ENCODE measurements at regions not wholly inside any gene's neighbourhood (a gene's known extent, or its start where the extent isn't known, plus 50 kb on each side); places are given as distances from the start of the nearest gene placed in this dataset.

DNA sequence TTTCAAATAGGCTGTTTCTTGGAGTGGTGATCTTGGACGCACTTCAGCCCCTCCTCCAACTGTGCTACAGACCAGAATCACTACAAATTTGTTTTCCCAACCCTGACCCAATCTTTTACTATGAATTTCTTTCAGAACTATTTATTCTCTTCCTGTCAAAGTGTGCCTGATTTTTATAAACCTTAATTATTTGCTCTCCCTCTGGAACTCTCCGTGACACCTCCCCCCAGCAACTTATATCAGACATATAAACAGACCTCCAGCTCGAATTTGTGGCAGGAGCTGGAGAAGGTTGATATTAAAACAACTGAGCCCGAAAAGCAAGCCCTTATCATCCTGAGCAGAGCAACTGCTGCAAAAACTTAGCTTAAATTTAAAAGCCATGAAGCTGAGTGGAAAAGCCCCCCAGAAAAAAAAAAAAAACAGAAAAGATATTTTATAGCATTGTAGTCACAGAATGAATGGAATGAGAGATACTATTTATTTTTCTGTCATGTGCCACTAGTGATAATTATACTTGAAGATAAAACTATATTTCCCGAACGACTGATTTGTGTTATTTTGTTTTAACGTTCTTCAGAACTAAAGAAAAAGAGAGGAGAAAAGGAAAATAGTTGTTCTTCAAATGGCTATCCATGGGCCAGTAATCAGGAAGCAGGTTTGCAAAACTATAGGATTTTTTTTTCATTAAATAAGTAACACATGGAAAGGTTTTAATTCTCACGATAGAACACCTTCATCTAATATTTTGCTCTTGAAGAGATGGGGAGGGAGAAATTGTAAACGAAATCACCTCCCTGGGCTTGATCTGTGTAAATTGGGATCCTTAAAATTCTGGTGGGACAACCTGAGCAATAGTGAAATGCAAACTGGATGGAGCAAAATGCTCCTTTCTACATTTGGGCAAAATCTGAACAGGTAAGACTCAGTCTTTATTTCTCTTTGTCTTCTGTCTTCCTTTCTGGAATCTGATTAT lies 80.8 kb downstream of the NR2F2 start:
- no peak overlapping the region for H3K27ac ChIP-seq (ENCODE audit: low read length)
- no peaks in the 10 kb centered on the region for H3K79me2 ChIP-seq (ENCODE audit: low read length)
- H3K27me3 ChIP-seq (replicated peaks; ENCODE audit: insufficient read depth, low read length), result no peaks in the 10 kb centered on the region

DNA sequence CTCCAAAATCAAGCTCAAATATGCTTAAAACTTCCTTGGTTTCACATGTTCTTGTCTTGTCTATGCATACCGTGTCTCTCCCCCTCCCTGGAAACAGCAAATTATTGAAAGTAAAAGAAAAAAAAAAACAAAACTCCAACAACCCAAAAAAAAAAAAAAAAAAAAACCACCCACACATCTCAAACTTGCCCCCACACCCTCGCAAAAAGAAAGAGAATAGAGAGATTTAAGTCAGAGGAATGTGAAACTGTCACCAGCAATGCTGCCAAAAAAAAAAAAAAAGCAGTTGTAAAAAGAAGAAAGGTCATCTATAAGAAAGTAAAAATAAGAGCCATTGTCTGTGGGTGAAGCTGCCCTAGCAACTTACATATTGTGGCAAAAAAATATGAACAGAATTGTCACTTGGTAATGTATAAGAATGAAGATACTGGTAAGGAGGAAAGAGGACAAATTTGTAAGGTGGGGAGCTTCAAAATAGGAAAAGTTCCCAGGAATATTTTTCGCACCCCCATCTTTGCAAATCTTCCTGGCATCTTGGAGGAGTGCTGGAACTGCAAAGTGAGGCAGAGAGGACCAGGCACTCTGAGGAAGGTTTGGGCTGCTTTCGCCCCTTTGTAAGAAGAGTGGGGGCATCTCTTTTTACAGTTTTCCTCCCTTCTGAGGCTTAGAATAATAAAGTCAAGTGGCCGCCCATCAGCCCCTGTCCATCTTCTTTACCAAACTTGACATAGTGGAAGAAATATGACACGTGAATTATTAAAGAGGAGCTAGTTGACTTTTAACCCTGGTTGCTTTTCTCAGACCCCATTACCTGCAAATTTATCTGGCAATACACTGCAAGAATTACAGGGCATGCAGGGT lies 81.8 kb downstream of the NR2F2 start:
- Histone ChIP-seq H3K4me3 (ENCODE audit: low read length) (no peak overlapping the region), H3F3A (ENCODE audit: insufficient read depth, low read length) (no peaks in the 10 kb centered on the region), H2AFZ (ENCODE audit: low read length) (no peak overlapping the region), H3K79me2 (ENCODE audit: low read length) (no peaks in the 10 kb centered on the region), H4K20me1 (ENCODE audit: insufficient read depth, low read length) (no peaks in the 10 kb centered on the region), H3K9ac (ENCODE audit: low read length) (no peak overlapping the region), H3K27me3 (replicated peaks; ENCODE audit: insufficient read depth, low read length) (no peaks in the 10 kb centered on the region), H3K9me2 (replicated peaks; ENCODE audit: insufficient read depth, low read length) (no peaks in the 10 kb centered on the region), H3K4me2 (ENCODE audit: low read depth, low read length) (no peak overlapping the region), H3K9me3 (replicated peaks; ENCODE audit: insufficient read depth, low read length) (no peaks in the 10 kb centered on the region), H3K36me3 (replicated peaks; ENCODE audit: insufficient read depth, low read length) (no peaks in the 10 kb centered on the region), H3K4me1 (ENCODE audit: low read length) (no peaks in the 10 kb centered on the region), H3K27ac (ENCODE audit: low read length) (no peak overlapping the region)
- DNase-seq, result peak; percentile 36
- TF ChIP-seq, protein P1, sequence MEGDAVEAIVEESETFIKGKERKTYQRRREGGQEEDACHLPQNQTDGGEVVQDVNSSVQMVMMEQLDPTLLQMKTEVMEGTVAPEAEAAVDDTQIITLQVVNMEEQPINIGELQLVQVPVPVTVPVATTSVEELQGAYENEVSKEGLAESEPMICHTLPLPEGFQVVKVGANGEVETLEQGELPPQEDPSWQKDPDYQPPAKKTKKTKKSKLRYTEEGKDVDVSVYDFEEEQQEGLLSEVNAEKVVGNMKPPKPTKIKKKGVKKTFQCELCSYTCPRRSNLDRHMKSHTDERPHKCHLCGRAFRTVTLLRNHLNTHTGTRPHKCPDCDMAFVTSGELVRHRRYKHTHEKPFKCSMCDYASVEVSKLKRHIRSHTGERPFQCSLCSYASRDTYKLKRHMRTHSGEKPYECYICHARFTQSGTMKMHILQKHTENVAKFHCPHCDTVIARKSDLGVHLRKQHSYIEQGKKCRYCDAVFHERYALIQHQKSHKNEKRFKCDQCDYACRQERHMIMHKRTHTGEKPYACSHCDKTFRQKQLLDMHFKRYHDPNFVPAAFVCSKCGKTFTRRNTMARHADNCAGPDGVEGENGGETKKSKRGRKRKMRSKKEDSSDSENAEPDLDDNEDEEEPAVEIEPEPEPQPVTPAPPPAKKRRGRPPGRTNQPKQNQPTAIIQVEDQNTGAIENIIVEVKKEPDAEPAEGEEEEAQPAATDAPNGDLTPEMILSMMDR (IDR thresholded peaks at IDR 0.05; ENCODE audit: low read length), result no peak
- TF ChIP-seq EZH2phosphoT487 (IDR thresholded peaks at IDR 0.05; ENCODE audit: low read length) (no peak), EZH2 (optimal IDR thresholded peaks at IDR 0.05; ENCODE audit: low read depth, low read length) (no peak)

More for the DNA sequence above, 80.8 kb downstream of the NR2F2 start:
- Histone ChIP-seq H3K9me3 (replicated peaks; ENCODE audit: insufficient read depth, low read length) (no peaks in the 10 kb centered on the region), H4K20me1 (ENCODE audit: insufficient read depth, low read length) (no peaks in the 10 kb centered on the region), H3K4me3 (ENCODE audit: low read length) (no peak overlapping the region), H3K4me2 (ENCODE audit: low read depth, low read length) (no peak overlapping the region), H3F3A (ENCODE audit: insufficient read depth, low read length) (no peaks in the 10 kb centered on the region), H3K9ac (ENCODE audit: low read length) (no peak overlapping the region), H3K36me3 (replicated peaks; ENCODE audit: insufficient read depth, low read length) (no peaks in the 10 kb centered on the region), H3K4me1 (ENCODE audit: low read length) (no peaks in the 10 kb centered on the region), H3K9me2 (replicated peaks; ENCODE audit: insufficient read depth, low read length) (no peaks in the 10 kb centered on the region), H2AFZ (ENCODE audit: low read length) (no peak overlapping the region)
- TF ChIP-seq, protein P1 (IDR thresholded peaks at IDR 0.05; ENCODE audit: low read length), result no peak
- TF ChIP-seq EZH2phosphoT487 (IDR thresholded peaks at IDR 0.05; ENCODE audit: low read length) (no peak), EZH2 (optimal IDR thresholded peaks at IDR 0.05; ENCODE audit: low read depth, low read length) (no peak)
- DNase-seq, result no peak

DNA sequence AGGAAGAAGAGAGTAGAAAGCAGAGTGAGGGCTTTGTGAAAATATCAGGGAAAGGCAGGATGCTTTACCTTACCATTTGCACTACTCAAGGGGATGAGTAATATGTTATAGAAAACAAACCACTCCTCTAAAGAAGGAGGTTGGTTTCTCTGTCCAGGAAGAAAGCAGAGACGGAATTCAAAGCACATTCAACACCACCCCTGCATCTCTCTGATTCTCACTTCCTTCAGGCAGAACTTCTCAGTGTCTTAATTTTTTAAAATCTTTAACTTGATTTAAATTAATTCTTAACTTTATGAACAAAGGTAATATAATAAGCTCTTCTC lies 82.4 kb downstream of the NR2F2 start:
- Histone ChIP-seq H3K9ac (ENCODE audit: low read length) (no peak overlapping the region), H3K79me2 (ENCODE audit: low read length) (no peaks in the 10 kb centered on the region), H3K9me3 (replicated peaks; ENCODE audit: insufficient read depth, low read length) (no peaks in the 10 kb centered on the region), H2AFZ (ENCODE audit: low read length) (no peak overlapping the region), H3K4me3 (ENCODE audit: low read length) (no peak overlapping the region), H3K4me2 (ENCODE audit: low read depth, low read length) (no peak overlapping the region), H3F3A (ENCODE audit: insufficient read depth, low read length) (no peaks in the 10 kb centered on the region), H3K4me1 (ENCODE audit: low read length) (no peaks in the 10 kb centered on the region), H3K9me2 (replicated peaks; ENCODE audit: insufficient read depth, low read length) (no peaks in the 10 kb centered on the region), H3K36me3 (replicated peaks; ENCODE audit: insufficient read depth, low read length) (no peaks in the 10 kb centered on the region), H3K27ac (ENCODE audit: low read length) (no peak overlapping the region), H3K27me3 (replicated peaks; ENCODE audit: insufficient read depth, low read length) (no peaks in the 10 kb centered on the region), H4K20me1 (ENCODE audit: insufficient read depth, low read length) (no peaks in the 10 kb centered on the region)
- TF ChIP-seq EZH2 (optimal IDR thresholded peaks at IDR 0.05; ENCODE audit: low read depth, low read length) (no peak), EZH2phosphoT487 (IDR thresholded peaks at IDR 0.05; ENCODE audit: low read length) (no peak)
- TF ChIP-seq, protein P1 (IDR thresholded peaks at IDR 0.05; ENCODE audit: low read length), result no peak
- no peak for DNase-seq

Data from MM.1S (cell line).